HepG2 (cell line): ENCODE measurements at regions not wholly inside any gene's neighbourhood (a gene's known extent, or its start where the extent isn't known, plus 50 kb on each side); places are given as distances from the start of the nearest gene placed in this dataset.
A peak's percentile ranks its signal among the peaks of the same experiment; 100 is the strongest.

Source experiments
- ATAC-seq: fragments of 200-7000 bp; cut with Tn5 transposase; 3 replicates; pipeline ENCODE4 v1.9.1; 2020; ENCODE audit warnings: mild to moderate bottlenecking, moderate library complexity
- BruUV-seq: library from RNA; stranded (reverse); fragments of 400-500 nt; replicated peaks from 2 replicates; lab custom pipeline; 2021; lab: Mats Ljungman, UMichigan
- CTCF ChIA-PET: fragments of 300-600 bp; formaldehyde crosslinking; extraction: SDS; loops from one replicate; lab custom pipeline; 2021; ENCODE audit warnings: low total read pairs, inconsistent platforms, low intra/inter-chr PET ratio; lab: Yijun Ruan, JAX
- POLR2A ChIA-PET: fragments of 350-600 bp; sonication (Branson Sonifier 250); formaldehyde crosslinking; loops from one replicate; lab custom pipeline; 2020; ENCODE audit warnings: antibody characterized with exemption, inconsistent platforms; lab: Yijun Ruan, JAX
- DNase-seq: peaks from one replicate; pipeline ENCODE4 v3.0.0-alpha.2; 2015; ENCODE audit warnings: low spot score
- FAIRE-seq: peaks from 3 replicates; lab custom pipeline; 2011; peaks lifted over from hg19 to GRCh38; lab: Jason Lieb, UNC
- H2AFZ ChIP-seq: one replicate; pipeline ENCODE4 v1.6.1; 2011; ENCODE audit warnings: low read length, inconsistent platforms
- H3K27ac ChIP-seq: fragments of 300-600 bp; 3 replicates; pipeline ENCODE4 v1.8.0; 2011; ENCODE audit warnings: mixed run types, mild to moderate bottlenecking, mixed read lengths, low read length, inconsistent platforms; ENCODE audit not compliant: insufficient read depth; ENCODE audit errors: extremely low read length
- H3K27me3 ChIP-seq, 2 experiments: fragments of 200-600 bp in 1 of 2; 2 replicates in 1 of 2; 3 replicates in 1 of 2; pipeline versions ENCODE4 v1.6.0 to v1.8.0; 2011; ENCODE audit warnings: low read length in 2 of 2, mild to moderate bottlenecking in 2 of 2, moderate library complexity in 2 of 2, inconsistent platforms in 1 of 2; ENCODE audit not compliant: insufficient read depth in 2 of 2, control insufficient read depth in 1 of 2
- H3K36me3 ChIP-seq, 2 experiments: fragments of 200-600 bp in 1 of 2; replicated peaks in 1 of 2; 2 replicates in 1 of 2; 3 replicates in 1 of 2; pipeline versions ENCODE4 v1.5.1 to v1.8.0; 2011; ENCODE audit warnings: low read length in 2 of 2, inconsistent platforms in 1 of 2; ENCODE audit not compliant: insufficient read depth in 2 of 2, control insufficient read depth in 1 of 2
- H3K4me1 ChIP-seq: 2 replicates; pipeline ENCODE4 v1.5.1; 2012; ENCODE audit warnings: low read length, inconsistent platforms; ENCODE audit not compliant: insufficient read depth
- H3K4me2 ChIP-seq: 2 replicates; pipeline ENCODE4 v1.6.0; 2011; ENCODE audit warnings: low read depth, low read length, inconsistent platforms
- H3K4me3 ChIP-seq, 3 experiments: fragments of 200-600 bp in 1 of 3; sonication (generic), shearing (Covaris generic) in 1 of 3; replicated peaks in 1 of 3; 2 replicates each; pipeline ENCODE4 v1.5.1; 2011 to 2016; ENCODE audit warnings: low read length in 3 of 3, inconsistent platforms in 2 of 3, low read depth in 2 of 3, mild to moderate bottlenecking in 2 of 3, control low read depth in 1 of 3, mixed read lengths in 1 of 3; ENCODE audit not compliant: insufficient read depth in 1 of 3
- H3K79me2 ChIP-seq: one replicate; pipeline ENCODE4 v1.6.1; 2011; ENCODE audit warnings: low read length, inconsistent platforms; ENCODE audit not compliant: insufficient read depth
- H3K9ac ChIP-seq: 2 replicates; pipeline ENCODE4 v1.6.0; 2011; ENCODE audit warnings: mild to moderate bottlenecking, low read depth, low read length, inconsistent platforms; ENCODE audit not compliant: insufficient read depth
- H3K9me3 ChIP-seq: 2 replicates; pipeline ENCODE4 v1.5.1; 2012; ENCODE audit warnings: mild to moderate bottlenecking, low read length
- H4K20me1 ChIP-seq: 2 replicates; pipeline ENCODE4 v1.6.0; 2011; ENCODE audit warnings: inconsistent platforms, mild to moderate bottlenecking, low read length, moderate library complexity; ENCODE audit not compliant: insufficient read depth
- GATAD1 ChIP-seq: IDR thresholded peaks from 2 replicates; pipeline ENCODE4 v1.6.1; 2016; ENCODE audit warnings: missing genetic modification reagents, missing compliant biosample characterization
- GATAD2A ChIP-seq: IDR thresholded peaks from 2 replicates; pipeline ENCODE4 v1.6.1; 2016
- HOXD1 ChIP-seq: sonication (generic); formaldehyde crosslinking; IDR thresholded peaks from 2 replicates; pipeline ENCODE4 v1.5.0; 2020; ENCODE audit warnings: missing genetic modification reagents
- POGZ ChIP-seq: sonication (generic); formaldehyde crosslinking; IDR thresholded peaks from 2 replicates; pipeline ENCODE4 v1.4.0; 2020; ENCODE audit warnings: mild to moderate bottlenecking, missing genetic modification reagents
- SOX13 ChIP-seq, 3 experiments: fragments of 450-650 bp in 1 of 3; sonication (generic) in 1 of 3; formaldehyde crosslinking in 1 of 3; IDR thresholded peaks in 2 of 3; conservative IDR thresholded peaks in 1 of 3; 2 replicates each; pipeline versions ENCODE4 v1.5.0 to v1.6.1; 2016 to 2020; ENCODE audit warnings: antibody characterized with exemption in 1 of 3, mild to moderate bottlenecking in 1 of 3, missing compliant biosample characterization in 1 of 3, missing genetic modification reagents in 1 of 3, moderate library complexity in 1 of 3
- ZFX ChIP-seq: sonication (generic); formaldehyde crosslinking; IDR thresholded peaks from 2 replicates; pipeline ENCODE4 v1.4.0; 2020; ENCODE audit warnings: mild to moderate bottlenecking, low read depth, missing genetic modification reagents, moderate library complexity
- ZNF317 ChIP-seq: sonication (generic); formaldehyde crosslinking; IDR thresholded peaks from 2 replicates; pipeline ENCODE4 v1.5.0; 2020; ENCODE audit warnings: mild to moderate bottlenecking, missing genetic modification reagents
- whole genome bisulfite sequencing: methylation state at CpG from one replicate; pipeline ENCODE4 v1.1.6; 2017; ENCODE audit warnings: low lambda C conversion rate; 5-methylcytosine and 5-hydroxymethylcytosine counted together
- in situ Hi-C: cut with HindIII; loops from 2 replicates; pipeline ENCODE4 v1.10.0; 2017; ENCODE audit warnings: low pct_unique_long_range_greater_than_20kb; ENCODE audit not compliant: extremely low pct_ligation_motif_present
- intact Hi-C: fragments of 100-400 bp; cut with micrococcal nuclease; formaldehyde crosslinking; loops from one replicate; pipeline ENCODE4 v1.10.0; 2022; ENCODE audit not compliant: unreplicated experiment
- TF ChIP-seq, protein P1 (sequence below), 2 experiments: sonication (generic) in 1 of 2; formaldehyde crosslinking in 1 of 2; IDR thresholded peaks; 2 replicates each; pipeline versions ENCODE4 v1.4.0 to v1.6.1; 2016 to 2020; ENCODE audit warnings: borderline replicate concordance in 1 of 2, low read depth in 1 of 2, mild to moderate bottlenecking in 1 of 2, missing genetic modification reagents in 1 of 2

GRCh38 chrY:20643055-20643454 is 67.5 kb downstream of the EIF1AY start:
- H4K20me1 ChIP-seq, result no peaks in the 10 kb centered on the region
- H3K27ac ChIP-seq, result no peak overlapping the region
- DNase-seq (peak; percentile 17), ATAC-seq (peak; percentile 93)
- no peaks in the 10 kb centered on the region for H3K4me1 ChIP-seq
- H3K36me3 ChIP-seq, result no peaks in the 10 kb centered on the region
- H2AFZ ChIP-seq, result no peak overlapping the region
- ChIA-PET CTCF (no interaction called here), POLR2A (no interaction called here)
- H3K9me3 ChIP-seq, result no peaks in the 10 kb centered on the region
- no peaks in the 10 kb centered on the region for H3K27me3 ChIP-seq
- 0% methylated on average over 3 of the region's 7 CpGs for WGBS
- in situ Hi-C loops, result no loop called here
- BruUV-seq, result no TSS peak
- no peaks in the 10 kb centered on the region for H3K79me2 ChIP-seq
- TF ChIP-seq, protein P1, sequence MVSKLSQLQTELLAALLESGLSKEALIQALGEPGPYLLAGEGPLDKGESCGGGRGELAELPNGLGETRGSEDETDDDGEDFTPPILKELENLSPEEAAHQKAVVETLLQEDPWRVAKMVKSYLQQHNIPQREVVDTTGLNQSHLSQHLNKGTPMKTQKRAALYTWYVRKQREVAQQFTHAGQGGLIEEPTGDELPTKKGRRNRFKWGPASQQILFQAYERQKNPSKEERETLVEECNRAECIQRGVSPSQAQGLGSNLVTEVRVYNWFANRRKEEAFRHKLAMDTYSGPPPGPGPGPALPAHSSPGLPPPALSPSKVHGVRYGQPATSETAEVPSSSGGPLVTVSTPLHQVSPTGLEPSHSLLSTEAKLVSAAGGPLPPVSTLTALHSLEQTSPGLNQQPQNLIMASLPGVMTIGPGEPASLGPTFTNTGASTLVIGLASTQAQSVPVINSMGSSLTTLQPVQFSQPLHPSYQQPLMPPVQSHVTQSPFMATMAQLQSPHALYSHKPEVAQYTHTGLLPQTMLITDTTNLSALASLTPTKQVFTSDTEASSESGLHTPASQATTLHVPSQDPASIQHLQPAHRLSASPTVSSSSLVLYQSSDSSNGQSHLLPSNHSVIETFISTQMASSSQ (IDR thresholded peaks at IDR 0.05; ENCODE audit: low read depth), result peak; percentile 38; the same call in 1 of the 2 replicates
- TF ChIP-seq, protein P1 (CRISPR knock-in tag; IDR thresholded peaks at IDR 0.05; ENCODE audit: borderline replicate concordance), result no peak; the same call in 1 of the 2 replicates
- TF ChIP-seq HOXD1 (CRISPR knock-in tag) (no peak), GATAD1 (no peak), POGZ (CRISPR knock-in tag) (no peak), GATAD2A (CRISPR knock-in tag) (0 out of 2 replicates have a peak, but pooled peaks have one; percentile 21), ZNF317 (CRISPR knock-in tag) (0 out of 2 replicates have a peak, but pooled peaks have one; percentile 48), ZFX (CRISPR knock-in tag) (0 out of 2 replicates have a peak, but pooled peaks have one; percentile 14), SOX13 (IDR thresholded peaks at IDR 0.05) (no peak), SOX13 (CRISPR knock-in tag; conservative IDR thresholded peaks at IDR 0.05 in 1 of 2, IDR thresholded peaks at IDR 0.05 in 1 of 2) (peak in 1 of 2 experiments; percentile 46; a peak in 2 of 4 replicates)
- TF ChIP-seq, all 625 proteins: peak for 5
- Histone ChIP-seq H3K4me3 (no peak overlapping the region), H3K4me2 (no peak overlapping the region; the same call in 1 of the 2 replicates), H3K9ac (no peak overlapping the region)
- intact Hi-C loops, result loop anchor here (2.0 kb wide), 1 partner anchor 68 kb away; the partner anchor contains the start of gene EIF1AY
- no peak for FAIRE-seq
